IMR-90 (cell line): ENCODE measurements at regions not wholly inside any gene's neighbourhood (a gene's known extent, or its start where the extent isn't known, plus 50 kb on each side); places are given as distances from the start of the nearest gene placed in this dataset.
"Not testable (repeated sequence)": the region's sequence is repeated elsewhere in the genome, so short reads cannot be mapped to it uniquely, and the experiment has no call there.

Experiments used
- ATAC-seq: fragments of 200-7000 bp; cut with Tn5 transposase; 2 replicates; pipeline ENCODE4 v1.9.1; 2020; ENCODE audit warnings: low read depth, mild to moderate bottlenecking, moderate library complexity
- BruUV-seq: library from RNA; stranded (reverse); fragments of 400-500 nt; replicated peaks from 2 replicates; lab custom pipeline; 2021; lab: Mats Ljungman, UMichigan
- CTCF ChIA-PET: fragments of 300-600 bp; formaldehyde crosslinking; extraction: SDS; loops from one replicate; lab custom pipeline; 2021; ENCODE audit warnings: antibody characterized with exemption; lab: Yijun Ruan, JAX
- POLR2A ChIA-PET: fragments of 300-600 bp; sonication (Branson Sonifier 250); formaldehyde crosslinking; loops from one replicate; lab custom pipeline; 2022; ENCODE audit warnings: antibody characterized with exemption; ENCODE audit not compliant: unreplicated experiment; lab: Charles Lee
- DNase-seq: peaks from one replicate; pipeline ENCODE4 v3.0.0; 2013
- H2AFZ ChIP-seq: replicated peaks from 2 replicates; pipeline ENCODE3; 2013; ENCODE audit warnings: low read length, mild to moderate bottlenecking; ENCODE audit not compliant: poor library complexity
- H2AK5ac ChIP-seq: 2 replicates; pipeline ENCODE4 v1.6.1; 2013; ENCODE audit warnings: low read depth, low read length, inconsistent platforms
- H2AK9ac ChIP-seq: replicated peaks from 2 replicates; pipeline ENCODE3; 2013; ENCODE audit warnings: mild to moderate bottlenecking, low read depth, low read length, moderate library complexity; ENCODE audit not compliant: poor library complexity
- H2BK120ac ChIP-seq: 2 replicates; pipeline ENCODE4 v1.6.1; 2013; ENCODE audit warnings: low read depth, low read length, inconsistent platforms
- H2BK15ac ChIP-seq: 3 replicates; pipeline ENCODE4 v1.6.1; 2013; ENCODE audit warnings: low read depth, low read length, inconsistent platforms
- H2BK20ac ChIP-seq: 2 replicates; pipeline ENCODE4 v1.6.1; 2013; ENCODE audit warnings: low read depth, mild to moderate bottlenecking, inconsistent platforms, low read length, moderate library complexity
- H2BK5ac ChIP-seq: 2 replicates; pipeline ENCODE4 v1.6.1; 2013; ENCODE audit warnings: mild to moderate bottlenecking, low read depth, low read length, inconsistent platforms; ENCODE audit not compliant: poor library complexity, severe bottlenecking
- H3K14ac ChIP-seq: replicated peaks from 2 replicates; pipeline ENCODE4 v1.6.1; 2013; ENCODE audit warnings: low read depth, low read length, inconsistent platforms
- H3K18ac ChIP-seq: 2 replicates; pipeline ENCODE4 v1.6.1; 2013; ENCODE audit warnings: low read depth, low read length, control low read depth
- H3K23ac ChIP-seq: 2 replicates; pipeline ENCODE4 v1.6.1; 2013; ENCODE audit warnings: low read depth, low read length, inconsistent platforms
- H3K27ac ChIP-seq: 2 replicates; pipeline ENCODE4 v1.5.1; 2013; ENCODE audit warnings: mild to moderate bottlenecking, control low read depth, low read length; ENCODE audit not compliant: insufficient read depth
- H3K27me3 ChIP-seq: 2 replicates; pipeline ENCODE4 v1.6.1; 2013; ENCODE audit warnings: low read length; ENCODE audit not compliant: control insufficient read depth, insufficient read depth
- H3K36me3 ChIP-seq: 2 replicates; pipeline ENCODE4 v1.6.1; 2013; ENCODE audit warnings: low read length, mixed read lengths; ENCODE audit not compliant: control insufficient read depth, insufficient read depth
- H3K4ac ChIP-seq: 2 replicates; pipeline ENCODE4 v1.6.1; 2013; ENCODE audit warnings: low read depth, low read length, inconsistent platforms
- H3K4me1 ChIP-seq: 2 replicates; pipeline ENCODE4 v1.6.1; 2013; ENCODE audit warnings: low read length, mixed read lengths; ENCODE audit not compliant: control insufficient read depth, insufficient read depth
- H3K4me2 ChIP-seq: 2 replicates; pipeline ENCODE4 v1.6.1; 2013; ENCODE audit warnings: low read depth, mild to moderate bottlenecking, control low read depth, low read length, moderate library complexity
- H3K4me3 ChIP-seq: 2 replicates; pipeline ENCODE4 v1.5.1; 2013; ENCODE audit warnings: low read depth, mild to moderate bottlenecking, control low read depth, low read length, moderate library complexity; ENCODE audit not compliant: insufficient read depth
- H3K56ac ChIP-seq: 2 replicates; pipeline ENCODE4 v1.6.1; 2013; ENCODE audit warnings: low read length, inconsistent platforms; ENCODE audit not compliant: insufficient read depth; ENCODE audit errors: extremely low read depth
- H3K79me1 ChIP-seq, 2 experiments: 2 replicates each; pipeline ENCODE4 v1.6.1; 2013; ENCODE audit warnings: low read length in 2 of 2, inconsistent platforms in 1 of 2, low read depth in 1 of 2
- H3K9ac ChIP-seq: 2 replicates; pipeline ENCODE4 v1.6.1; 2013; ENCODE audit warnings: low read depth, low read length, control low read depth
- H3K9me1 ChIP-seq: 2 replicates; pipeline ENCODE4 v1.6.1; 2013; ENCODE audit warnings: low read length, inconsistent platforms; ENCODE audit not compliant: insufficient read depth
- H3K9me3 ChIP-seq: 2 replicates; pipeline ENCODE4 v1.6.1; 2013; ENCODE audit warnings: low read length; ENCODE audit not compliant: control insufficient read depth, insufficient read depth
- H4K20me1 ChIP-seq: 2 replicates; pipeline ENCODE4 v1.6.1; 2013; ENCODE audit warnings: low read length, inconsistent platforms; ENCODE audit not compliant: insufficient read depth
- H4K5ac ChIP-seq: 2 replicates; pipeline ENCODE4 v1.6.1; 2013; ENCODE audit warnings: mild to moderate bottlenecking, low read depth, low read length, control low read depth
- H4K8ac ChIP-seq, 2 experiments: 2 replicates each; pipeline ENCODE4 v1.6.1; 2013; ENCODE audit warnings: low read depth in 2 of 2, low read length in 2 of 2, control low read depth in 1 of 2, inconsistent platforms in 1 of 2
- H4K91ac ChIP-seq: 2 replicates; pipeline ENCODE4 v1.6.1; 2013; ENCODE audit warnings: low read depth, low read length, inconsistent platforms; ENCODE audit not compliant: insufficient read depth
- WGBS, 2 experiments: methylation state at CpG; one replicate each; pipeline versions ENCODE4 v1.1.5 to v1.1.7; 2013; ENCODE audit warnings: missing lambda C conversion rate in 2 of 2; ENCODE audit not compliant: insufficient read length in 1 of 2; ENCODE audit errors: extremely low coverage in 2 of 2; 5-methylcytosine and 5-hydroxymethylcytosine counted together
- dilution Hi-C: fragments of 300-500 bp; cut with HindIII; formaldehyde crosslinking; loops from one replicate; pipeline ENCODE4 v1.14.3; 2018; ENCODE audit warnings: low sequenced_read_pairs; ENCODE audit not compliant: unreplicated experiment
- in situ Hi-C: fragments of 300-500 bp; cut with MboI; formaldehyde crosslinking; loops from 3 replicates; pipeline ENCODE4 v1.14.3; 2019; ENCODE audit warnings: low sequenced_read_pairs, inconsistent platforms, mixed read lengths
- intact Hi-C: fragments of 100-400 bp; cut with micrococcal nuclease; formaldehyde crosslinking; loops from 2 replicates; pipeline ENCODE4 v1.10.0; 2022

- POLR2A ChIA-PET, in situ Hi-C loops, H3K56ac ChIP-seq, H3K4me2 ChIP-seq, H3K36me3 ChIP-seq, BruUV-seq, H3K27me3 ChIP-seq, H2BK120ac ChIP-seq, H3K18ac ChIP-seq, CTCF ChIA-PET, H3K9ac ChIP-seq, H3K27ac ChIP-seq, H4K5ac ChIP-seq, H2AK5ac ChIP-seq, H3K23ac ChIP-seq, H4K91ac ChIP-seq, H2AK9ac ChIP-seq, H3K9me3 ChIP-seq, H2BK20ac ChIP-seq, H3K4ac ChIP-seq, intact Hi-C loops, H4K8ac ChIP-seq, H3K79me1 ChIP-seq, H2AFZ ChIP-seq, H2BK5ac ChIP-seq, H4K20me1 ChIP-seq, H3K4me1 ChIP-seq, dilution Hi-C loops, H3K9me1 ChIP-seq, H2BK15ac ChIP-seq, ATAC-seq, H3K4me3 ChIP-seq, DNase-seq, H3K14ac ChIP-seq: not testable (repeated sequence)
- no CpG with 5 or more reads among the region's 23 CpGs for WGBS, 2 experiments
Observed at GRCh38 chr6:58257625-58258024, 940.2 kb downstream of the PRIM2 start.
